Heart left ventricle (tissue), 16 donors: ENCODE measurements at regions not wholly inside any gene's neighbourhood (a gene's known extent, or its start where the extent isn't known, plus 50 kb on each side); places are given as distances from the start of the nearest gene placed in this dataset.

Experiments
- ATAC-seq, 4 donors: fragments of 200-7000 bp; cut with Tn5 transposase; one replicate each; pipeline ENCODE4 v1.9.1; 2020 to 2022; ENCODE audit warnings: moderate library complexity in 4 of 4, mild to moderate bottlenecking in 3 of 4, moderate number of reproducible peaks in 1 of 4
- DNase-seq, 5 donors: peaks; one replicate each; pipeline ENCODE4 v3.0.0-alpha.2; 2020
- H3K27ac ChIP-seq, 12 donors: fragments of 200-600 bp; sonication (generic) in 4 of 12; one replicate each; pipeline versions ENCODE4 v1.5.0 to v1.8.0; 2016 to 2022; ENCODE audit warnings: mild to moderate bottlenecking in 2 of 12
- H3K27me3 ChIP-seq, 9 donors: fragments of 200-600 bp; sonication (generic) in 2 of 9; one replicate each; pipeline versions ENCODE4 v1.5.1 to v1.8.0; 2016 to 2022; ENCODE audit warnings: mild to moderate bottlenecking in 3 of 9
- H3K36me3 ChIP-seq, 9 donors: fragments of 200-600 bp; sonication (generic) in 2 of 9; one replicate each; pipeline versions ENCODE4 v1.5.0 to v1.8.0; 2018 to 2022; ENCODE audit warnings: mild to moderate bottlenecking in 2 of 9
- H3K4me1 ChIP-seq, 12 donors: fragments of 200-600 bp; sonication (generic) in 4 of 12; one replicate each; pipeline versions ENCODE4 v1.5.0 to v1.8.0; 2016 to 2022; ENCODE audit warnings: mild to moderate bottlenecking in 3 of 12
- H3K4me3 ChIP-seq, 12 donors: fragments of 200-600 bp; sonication (generic) in 4 of 12; one replicate each; pipeline versions ENCODE4 v1.5.0 to v1.8.0; 2017 to 2022; ENCODE audit warnings: mild to moderate bottlenecking in 9 of 12, moderate library complexity in 4 of 12
- H3K9me3 ChIP-seq, 12 donors: fragments of 200-600 bp; sonication (generic) in 4 of 12; one replicate each; pipeline versions ENCODE4 v1.5.0 to v1.8.0; 2016 to 2022; ENCODE audit warnings: mild to moderate bottlenecking in 1 of 12
- CTCF ChIP-seq, 12 donors: fragments of 200-600 bp; sonication (generic) in 4 of 12; IDR thresholded peaks; one replicate each; pipeline versions ENCODE4 v1.5.0 to v1.8.0; 2018 to 2022; ENCODE audit warnings: antibody characterized with exemption in 12 of 12, mild to moderate bottlenecking in 5 of 12
- POLR2A ChIP-seq, 2 donors: fragments of 450-650 bp; IDR thresholded peaks; one replicate each; pipeline ENCODE4 v1.6.1; 2017; ENCODE audit warnings: antibody characterized with exemption in 2 of 2, mild to moderate bottlenecking in 2 of 2, moderate library complexity in 2 of 2
- WGBS, 4 donors: extraction: QIAGEN DNeasy Blood & Tissue Kit in 2 of 4; methylation state at CpG; one replicate each; pipeline versions ENCODE4 v1.1.5 to v1.1.7; 2013 to 2018; 5-methylcytosine and 5-hydroxymethylcytosine counted together
- intact Hi-C, 10 donors: fragments of 100-400 bp; cut with DNase I; formaldehyde crosslinking; loops; one replicate each; pipeline versions ENCODE4 v1.11.1 to v1.14.2; 2022
- donor health status: ischemic (EF 13 %, LVEDD 7.1; RV severe dilation, severe dysfunction).
- donor health status: healthy with polysubstance abuse.
- donor health status: DM: no; HTN: yes; CAD: no.
- donor health status: DM: no; HTN: no; CAD: no.
- donor health status: ischemic (EF 25% LVEDD 6.9; RV normal size, moderate dysfunction).
- donor health status: ischemic (EF 25% LVEDD 5.7; RV mildly dilated, moderate dysfunction).
- donor health status: healthy.
- donor health status: DM: yes; HTN: yes; CAD: no.
- donor health status: ischemic (EF 35%, LVEDD 5.7; RV mildly dilated, moderate dysfunction).
- donor health status: nonischemic (EF 11% LVEDD 7.7; RV severe dilation, severe dysfunction).
- donor health status: DM: yes; HTN: yes; CAD: no.
- donor health status: PGD.
- donor health status: ischemic (EF 29% LVEDD 5.4; RV normal size, mild dysfunction).
- donor health status: nonischemic (EF 23%, LVEDD 6.1; RV moderate dilation, normal function).

GRCh38 chr4:36823199-36823967, 421.2 kb upstream of the NWD2 start:
- H3K27me3 ChIP-seq, result no peaks in the 10 kb centered on the region
- TF ChIP-seq POLR2A (IDR thresholded peaks at IDR 0.05) (no peak), CTCF (IDR thresholded peaks at IDR 0.05) (no peak)
- no peak overlapping the region for H3K27ac ChIP-seq
- no peaks in the 10 kb centered on the region for H3K4me1 ChIP-seq
- peaks cover 0 to 14% (median 0%) of the 10 kb centered on the region in 12 donors for H3K9me3 ChIP-seq
- no peak for DNase-seq
- ATAC-seq, result no peak
- 83 to 91% (median 85%) methylated on average over 12 of the region's 12 CpGs for WGBS, 4 donors
- no peaks in the 10 kb centered on the region for H3K36me3 ChIP-seq
- no peak overlapping the region for H3K4me3 ChIP-seq
- intact Hi-C loops, result no loop called here

GRCh38 chr4:36824682-36825081, 419.9 kb upstream of the NWD2 start:
- TF ChIP-seq CTCF (IDR thresholded peaks at IDR 0.05) (no peak), POLR2A (IDR thresholded peaks at IDR 0.05) (no peak)
- H3K9me3 ChIP-seq, result peaks cover 0 to 12% (median 0%) of the 10 kb centered on the region in 12 donors
- DNase-seq (no peak), ATAC-seq (no peak)
- no peak overlapping the region for H3K27ac ChIP-seq
- H3K36me3 ChIP-seq, result no peaks in the 10 kb centered on the region
- no peak overlapping the region for H3K4me3 ChIP-seq
- H3K27me3 ChIP-seq, result no peaks in the 10 kb centered on the region
- WGBS, 4 donors, result 64 to 79% (median 69%) methylated on average over 3 of the region's 3 CpGs
- no peaks in the 10 kb centered on the region for H3K4me1 ChIP-seq
- intact Hi-C loops, result no loop called here

GRCh38 chr4:36835246-36835645, 409.3 kb upstream of the NWD2 start:
- ATAC-seq (no peak), DNase-seq (no peak)
- Histone ChIP-seq H3K9me3 (no peaks in the 10 kb centered on the region), H3K36me3 (no peaks in the 10 kb centered on the region), H3K4me1 (no peaks in the 10 kb centered on the region), H3K27me3 (no peaks in the 10 kb centered on the region), H3K27ac (no peak overlapping the region), H3K4me3 (no peak overlapping the region)
- intact Hi-C loops, result no loop called here
- WGBS, 4 donors, result 61 to 75% (median 67%) methylated on average over 4 of the region's 4 CpGs
- TF ChIP-seq POLR2A (IDR thresholded peaks at IDR 0.05), result no peak
- TF ChIP-seq CTCF (IDR thresholded peaks at IDR 0.05), result no peak

- intact Hi-C loops, result no loop called here
- TF ChIP-seq CTCF (IDR thresholded peaks at IDR 0.05) (no peak), POLR2A (IDR thresholded peaks at IDR 0.05) (no peak)
- no peak overlapping the region for H3K27ac ChIP-seq
- H3K9me3 ChIP-seq, result no peaks in the 10 kb centered on the region
- 66 to 76% (median 75%) methylated on average over 9 of the region's 9 CpGs for WGBS, 4 donors
- no peak overlapping the region for H3K4me3 ChIP-seq
- H3K4me1 ChIP-seq, result no peaks in the 10 kb centered on the region
- H3K27me3 ChIP-seq, result no peaks in the 10 kb centered on the region
- ATAC-seq, result no peak
- H3K36me3 ChIP-seq, result no peaks in the 10 kb centered on the region
- DNase-seq, result no peak
Observed at GRCh38 chr4:36841583-36842326, 402.8 kb upstream of the NWD2 start.
